RWPE2 (cell line): ENCODE measurements at regions not wholly inside any gene's neighbourhood (a gene's known extent, or its start where the extent isn't known, plus 50 kb on each side); places are given as distances from the start of the nearest gene placed in this dataset.

Source experiments
- ATAC-seq: fragments of 200-7000 bp; cut with Tn5 transposase; 3 replicates; pipeline ENCODE4 v1.9.1; 2021; ENCODE audit warnings: low read depth
- DNase-seq: peaks from one replicate; pipeline ENCODE4 v3.0.0-alpha.2; 2020; ENCODE audit warnings: low spot score
- H3K27ac ChIP-seq: fragments of 450-650 bp; 2 replicates; pipeline ENCODE4 v1.5.1; 2017; ENCODE audit warnings: mild to moderate bottlenecking; ENCODE audit not compliant: poor library complexity, severe bottlenecking
- H3K27me3 ChIP-seq: fragments of 250-450 bp; sonication (Bioruptor Pico); 2 replicates; pipeline ENCODE4 v1.5.1; 2021; ENCODE audit warnings: mild to moderate bottlenecking, moderate library complexity; ENCODE audit not compliant: insufficient read depth, poor library complexity, severe bottlenecking
- H3K36me3 ChIP-seq: fragments of 250-450 bp; sonication (Bioruptor Pico); 2 replicates; pipeline ENCODE4 v1.5.1; 2020; ENCODE audit warnings: low read depth, mild to moderate bottlenecking, moderate library complexity
- H3K4me1 ChIP-seq: fragments of 250-450 bp; sonication (Bioruptor Pico); 2 replicates; pipeline ENCODE4 v1.5.1; 2021; ENCODE audit warnings: mild to moderate bottlenecking, moderate library complexity; ENCODE audit not compliant: insufficient read depth, poor library complexity, severe bottlenecking
- H3K4me3 ChIP-seq: fragments of 250-450 bp; sonication (Bioruptor Pico); 2 replicates; pipeline ENCODE4 v1.5.1; 2021; ENCODE audit warnings: mild to moderate bottlenecking, moderate library complexity; ENCODE audit not compliant: severe bottlenecking
- H3K9me3 ChIP-seq: fragments of 250-450 bp; sonication (Bioruptor Pico); 2 replicates; pipeline ENCODE4 v1.5.1; 2021; ENCODE audit warnings: mild to moderate bottlenecking, moderate library complexity; ENCODE audit not compliant: severe bottlenecking
- CTCF ChIP-seq: fragments of 450-650 bp; IDR thresholded peaks from one replicate; pipeline ENCODE4 v1.5.1; 2017; ENCODE audit warnings: mild to moderate bottlenecking, moderate library complexity; ENCODE audit not compliant: poor library complexity, severe bottlenecking

- H3K27ac ChIP-seq = no peak overlapping the region
- no peak overlapping the region for H3K4me3 ChIP-seq
- no peak for ATAC-seq
- H3K27me3 ChIP-seq = no peaks in the 10 kb centered on the region
- peaks cover 14% of the 10 kb centered on the region for H3K4me1 ChIP-seq
- no peak for TF ChIP-seq CTCF
- DNase-seq = no peak
- H3K9me3 ChIP-seq = no peaks in the 10 kb centered on the region
- H3K36me3 ChIP-seq = no peaks in the 10 kb centered on the region
Measured at GRCh38 chr18:33818145-33818544, 240.1 kb downstream of the ASXL3 start.

GRCh38 chr18:33817096-33817495 lies 239.1 kb downstream of the ASXL3 start:
- Histone ChIP-seq H3K36me3 (no peaks in the 10 kb centered on the region), H3K9me3 (no peaks in the 10 kb centered on the region)
- DNase-seq = no peak

GRCh38 chr18:33814546-33814945 lies 236.5 kb downstream of the ASXL3 start:
- H3K4me1 ChIP-seq = peaks cover 16% of the 10 kb centered on the region
- H3K9me3 ChIP-seq = no peaks in the 10 kb centered on the region
- H3K36me3 ChIP-seq = no peaks in the 10 kb centered on the region
- no peak overlapping the region for H3K27ac ChIP-seq
- no peak for ATAC-seq
- no peaks in the 10 kb centered on the region for H3K27me3 ChIP-seq
- DNase-seq = no peak
- no peak overlapping the region for H3K4me3 ChIP-seq
- TF ChIP-seq CTCF = no peak

More at GRCh38 chr18:33817096-33817495, 239.1 kb downstream of the ASXL3 start:
- no peak overlapping the region for H3K4me3 ChIP-seq
- peak overlapping the region; percentile 39 for H3K27ac ChIP-seq
- TF ChIP-seq CTCF = no peak
- ATAC-seq = peak; percentile 47; the same call in 2 of the 3 replicates
- peaks cover 24% of the 10 kb centered on the region for H3K4me1 ChIP-seq
- H3K27me3 ChIP-seq = no peaks in the 10 kb centered on the region

GRCh38 chr18:33812186-33812585 lies 234.2 kb downstream of the ASXL3 start:
- Histone ChIP-seq H3K4me1 (peaks cover 16% of the 10 kb centered on the region), H3K4me3 (no peak overlapping the region), H3K27ac (no peak overlapping the region), H3K36me3 (no peaks in the 10 kb centered on the region), H3K27me3 (no peaks in the 10 kb centered on the region), H3K9me3 (no peaks in the 10 kb centered on the region)
- DNase-seq = peak; percentile 69
- peak; percentile 99 for ATAC-seq
- no peak for TF ChIP-seq CTCF

- DNase-seq (no peak), ATAC-seq (no peak)
- no peak overlapping the region for H3K27ac ChIP-seq
- H3K9me3 ChIP-seq = no peaks in the 10 kb centered on the region
- H3K36me3 ChIP-seq = no peaks in the 10 kb centered on the region
- no peak overlapping the region for H3K4me3 ChIP-seq
- H3K4me1 ChIP-seq = peaks cover 7% of the 10 kb centered on the region
- no peak for TF ChIP-seq CTCF
- no peaks in the 10 kb centered on the region for H3K27me3 ChIP-seq
Measured at GRCh38 chr18:33805592-33805991, 227.6 kb downstream of the ASXL3 start.
